HepG2 (cell line): ENCODE measurements at regions not wholly inside any gene's neighbourhood (a gene's known extent, or its start where the extent isn't known, plus 50 kb on each side); places are given as distances from the start of the nearest gene placed in this dataset.
A peak's percentile ranks its signal among the peaks of the same experiment; 100 is the strongest.

Source experiments
- ATF3 ChIP-seq: sonication (generic); formaldehyde crosslinking; IDR thresholded peaks from 2 replicates; pipeline ENCODE4 v1.4.0; 2020; ENCODE audit warnings: missing genetic modification reagents
- CBFB ChIP-seq: sonication (generic); formaldehyde crosslinking; IDR thresholded peaks from 2 replicates; pipeline ENCODE4 v1.4.0; 2020; ENCODE audit warnings: missing genetic modification reagents
- CENPT ChIP-seq: sonication (generic); formaldehyde crosslinking; IDR thresholded peaks from 2 replicates; pipeline ENCODE4 v1.8.0; 2022; ENCODE audit warnings: low read depth, mild to moderate bottlenecking, moderate library complexity, missing genetic modification reagents
- CENPX ChIP-seq: sonication (generic); formaldehyde crosslinking; IDR thresholded peaks from 2 replicates; pipeline ENCODE4 v1.9.0; 2021; ENCODE audit warnings: mild to moderate bottlenecking, missing genetic modification reagents, moderate library complexity
- EED ChIP-seq: sonication (generic); formaldehyde crosslinking; IDR thresholded peaks from 2 replicates; pipeline ENCODE4 v1.5.0; 2020; ENCODE audit warnings: mild to moderate bottlenecking, missing genetic modification reagents
- FOXK2 ChIP-seq: fragments of 450-650 bp; IDR thresholded peaks from 2 replicates; pipeline ENCODE4 v1.6.1; 2016
- FOXO1 ChIP-seq: sonication (generic); formaldehyde crosslinking; IDR thresholded peaks from 2 replicates; pipeline ENCODE4 v1.4.0; 2020; ENCODE audit warnings: missing genetic modification reagents
- HOXA3 ChIP-seq: sonication (generic); formaldehyde crosslinking; IDR thresholded peaks from 2 replicates; pipeline ENCODE4 v1.5.0; 2020; ENCODE audit warnings: missing genetic modification reagents
- IKZF4 ChIP-seq: sonication (generic); formaldehyde crosslinking; IDR thresholded peaks from 2 replicates; pipeline ENCODE4 v1.5.1; 2020; ENCODE audit warnings: borderline replicate concordance, mild to moderate bottlenecking, low read depth, missing genetic modification reagents; ENCODE audit errors: not compliant biosample characterization
- MTA1 ChIP-seq: sonication (generic); formaldehyde crosslinking; IDR thresholded peaks from 2 replicates; pipeline ENCODE4 v1.4.0; 2020; ENCODE audit warnings: missing genetic modification reagents, mild to moderate bottlenecking, borderline replicate concordance
- MTF1 ChIP-seq: sonication (generic); formaldehyde crosslinking; IDR thresholded peaks from 2 replicates; pipeline ENCODE4 v1.5.0; 2020; ENCODE audit warnings: missing genetic modification reagents
- POLR2AphosphoS5 ChIP-seq: IDR thresholded peaks from 2 replicates; pipeline ENCODE4 v1.6.1; 2012; ENCODE audit warnings: low read depth, low read length
- REL ChIP-seq: sonication (generic); formaldehyde crosslinking; conservative IDR thresholded peaks from 2 replicates; pipeline ENCODE4 v1.8.0; 2022; ENCODE audit warnings: mild to moderate bottlenecking, missing genetic modification reagents, moderate library complexity
- RXRB ChIP-seq: IDR thresholded peaks from 2 replicates; pipeline ENCODE4 v1.6.1; 2016; ENCODE audit warnings: borderline replicate concordance, missing genetic modification reagents, missing compliant biosample characterization
- SAP130 ChIP-seq: IDR thresholded peaks from 2 replicates; pipeline ENCODE4 v1.6.1; 2016; ENCODE audit warnings: low read depth
- TGIF2 ChIP-seq: IDR thresholded peaks from 2 replicates; pipeline ENCODE4 v1.6.1; 2016; ENCODE audit warnings: control low read depth, missing compliant biosample characterization
- THAP7 ChIP-seq: sonication (generic); formaldehyde crosslinking; IDR thresholded peaks from 2 replicates; pipeline ENCODE4 v1.8.1; 2023; ENCODE audit warnings: mild to moderate bottlenecking, missing genetic modification reagents
- TOE1 ChIP-seq: sonication (generic); formaldehyde crosslinking; IDR thresholded peaks from 2 replicates; pipeline ENCODE4 v1.4.0; 2020; ENCODE audit warnings: mild to moderate bottlenecking, missing genetic modification reagents
- U2AF2 ChIP-seq: fragments of 200-400 bp; formaldehyde crosslinking; IDR thresholded peaks from 2 replicates; pipeline ENCODE4 v1.6.1; 2017; ENCODE audit warnings: low read depth, mild to moderate bottlenecking, low read length
- ZNF263 ChIP-seq: sonication (generic); formaldehyde crosslinking; IDR thresholded peaks from 2 replicates; pipeline ENCODE4 v1.4.0; 2020; ENCODE audit warnings: missing genetic modification reagents
- ZNF331 ChIP-seq: sonication (generic); formaldehyde crosslinking; IDR thresholded peaks from 2 replicates; pipeline ENCODE4 v1.4.0; 2020; ENCODE audit warnings: missing genetic modification reagents
- ZNF350 ChIP-seq: sonication (generic); formaldehyde crosslinking; IDR thresholded peaks from 2 replicates; pipeline ENCODE4 v1.4.0; 2020; ENCODE audit warnings: mild to moderate bottlenecking, low read depth, missing genetic modification reagents, borderline replicate concordance
- ZNF589 ChIP-seq: sonication (generic); formaldehyde crosslinking; conservative IDR thresholded peaks from 2 replicates; pipeline ENCODE4 v1.8.0; 2022; ENCODE audit warnings: mild to moderate bottlenecking, moderate library complexity, missing genetic modification reagents
- ZNF746 ChIP-seq: sonication (generic); formaldehyde crosslinking; IDR thresholded peaks from 2 replicates; pipeline ENCODE4 v1.8.0; 2022; ENCODE audit warnings: mild to moderate bottlenecking, missing genetic modification reagents
- ZSCAN9 ChIP-seq: IDR thresholded peaks from 2 replicates; pipeline ENCODE4 v1.6.1; 2016; ENCODE audit warnings: borderline replicate concordance
- TF ChIP-seq, protein P1 (sequence below): sonication (generic); formaldehyde crosslinking; conservative IDR thresholded peaks from 2 replicates; pipeline ENCODE4 v1.4.0; 2020; ENCODE audit warnings: mild to moderate bottlenecking, missing genetic modification reagents, moderate library complexity
- TF ChIP-seq, protein P2 (sequence below): sonication (generic); formaldehyde crosslinking; IDR thresholded peaks from 2 replicates; pipeline ENCODE4 v1.8.1; 2023; ENCODE audit warnings: mild to moderate bottlenecking, missing genetic modification reagents, borderline replicate concordance

DNA sequence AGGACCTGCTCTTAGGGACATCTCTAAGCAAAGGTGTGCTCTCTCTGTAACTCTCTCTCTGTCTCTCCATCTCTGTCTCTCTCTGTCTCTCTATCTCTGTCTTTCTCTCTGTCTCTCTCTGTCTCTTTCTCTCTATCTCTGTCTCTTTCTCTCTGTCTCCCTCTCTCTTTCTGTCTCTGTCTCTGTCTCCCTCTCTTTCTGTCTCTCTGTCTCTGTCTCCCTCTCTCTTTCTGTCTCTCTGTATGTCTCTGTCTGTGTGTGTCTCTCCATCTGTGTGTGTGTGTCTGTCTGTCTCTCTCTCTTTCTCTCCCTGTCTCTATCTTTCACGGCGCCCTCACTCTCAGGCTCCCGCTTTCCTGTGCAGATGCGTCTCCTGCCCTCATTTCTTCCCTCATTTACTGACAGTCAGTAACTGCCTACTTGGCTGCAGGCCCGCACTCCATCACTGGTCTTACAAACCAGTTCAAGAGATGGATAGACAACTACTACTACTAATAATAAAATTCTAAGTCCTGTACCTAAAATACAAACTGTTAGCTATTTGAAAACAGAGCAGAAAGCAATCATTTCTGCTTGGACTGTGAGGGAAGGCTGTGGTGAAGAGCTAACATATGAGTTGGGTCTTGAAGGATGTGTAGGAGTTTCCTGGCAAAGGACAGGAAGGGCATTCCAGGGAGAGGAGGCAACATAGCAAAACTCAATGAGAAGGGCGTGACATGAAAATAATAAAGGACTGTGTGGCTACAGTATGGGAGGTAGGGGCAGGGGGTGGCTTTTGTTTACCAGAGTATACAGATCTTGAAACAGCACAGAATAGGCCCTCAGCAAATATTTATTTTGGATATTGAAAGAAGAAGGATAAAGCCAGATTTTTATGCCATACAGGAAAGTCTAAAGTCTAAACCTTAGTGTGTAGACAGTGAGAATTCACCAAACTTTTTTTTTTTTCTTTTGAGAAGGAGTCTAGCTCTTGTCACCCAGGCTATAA is 67.8 kb upstream of the TAB2 start (continued):
- TF ChIP-seq, protein P1, sequence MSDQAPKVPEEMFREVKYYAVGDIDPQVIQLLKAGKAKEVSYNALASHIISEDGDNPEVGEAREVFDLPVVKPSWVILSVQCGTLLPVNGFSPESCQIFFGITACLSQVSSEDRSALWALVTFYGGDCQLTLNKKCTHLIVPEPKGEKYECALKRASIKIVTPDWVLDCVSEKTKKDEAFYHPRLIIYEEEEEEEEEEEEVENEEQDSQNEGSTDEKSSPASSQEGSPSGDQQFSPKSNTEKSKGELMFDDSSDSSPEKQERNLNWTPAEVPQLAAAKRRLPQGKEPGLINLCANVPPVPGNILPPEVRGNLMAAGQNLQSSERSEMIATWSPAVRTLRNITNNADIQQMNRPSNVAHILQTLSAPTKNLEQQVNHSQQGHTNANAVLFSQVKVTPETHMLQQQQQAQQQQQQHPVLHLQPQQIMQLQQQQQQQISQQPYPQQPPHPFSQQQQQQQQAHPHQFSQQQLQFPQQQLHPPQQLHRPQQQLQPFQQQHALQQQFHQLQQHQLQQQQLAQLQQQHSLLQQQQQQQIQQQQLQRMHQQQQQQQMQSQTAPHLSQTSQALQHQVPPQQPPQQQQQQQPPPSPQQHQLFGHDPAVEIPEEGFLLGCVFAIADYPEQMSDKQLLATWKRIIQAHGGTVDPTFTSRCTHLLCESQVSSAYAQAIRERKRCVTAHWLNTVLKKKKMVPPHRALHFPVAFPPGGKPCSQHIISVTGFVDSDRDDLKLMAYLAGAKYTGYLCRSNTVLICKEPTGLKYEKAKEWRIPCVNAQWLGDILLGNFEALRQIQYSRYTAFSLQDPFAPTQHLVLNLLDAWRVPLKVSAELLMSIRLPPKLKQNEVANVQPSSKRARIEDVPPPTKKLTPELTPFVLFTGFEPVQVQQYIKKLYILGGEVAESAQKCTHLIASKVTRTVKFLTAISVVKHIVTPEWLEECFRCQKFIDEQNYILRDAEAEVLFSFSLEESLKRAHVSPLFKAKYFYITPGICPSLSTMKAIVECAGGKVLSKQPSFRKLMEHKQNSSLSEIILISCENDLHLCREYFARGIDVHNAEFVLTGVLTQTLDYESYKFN: peak; percentile 59
- TF ChIP-seq ZNF589 (CRISPR knock-in tag) (0 out of 2 replicates have a peak, but pooled peaks have one; percentile 24), CBFB (CRISPR knock-in tag) (no peak), HOXA3 (no peak), ZNF263 (no peak), POLR2AphosphoS5 (no peak), TOE1 (CRISPR knock-in tag) (no peak), REL (CRISPR knock-in tag) (no peak), ZNF331 (CRISPR knock-in tag) (no peak), EED (no peak), CENPX (CRISPR knock-in tag) (no peak), ZSCAN9 (no peak), ATF3 (CRISPR knock-in tag) (no peak), THAP7 (CRISPR knock-in tag) (no peak), MTF1 (CRISPR knock-in tag) (no peak), RXRB (CRISPR knock-in tag) (peak; percentile 36; the same call in 1 of the 2 replicates), FOXO1 (CRISPR knock-in tag) (no peak), MTA1 (CRISPR knock-in tag) (no peak), SAP130 (no peak), IKZF4 (CRISPR knock-in tag) (no peak), ZNF746 (CRISPR knock-in tag) (no peak), FOXK2 (no peak), TGIF2 (no peak), ZNF350 (CRISPR knock-in tag) (no peak), CENPT (no peak), U2AF2 (no peak)
- TF ChIP-seq, protein P2, sequence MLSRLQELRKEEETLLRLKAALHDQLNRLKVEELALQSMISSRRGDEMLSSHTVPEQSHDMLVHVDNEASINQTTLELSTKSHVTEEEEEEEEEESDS (CRISPR knock-in tag): no peak
